MCF 10A (cell line): ENCODE measurements at regions not wholly inside any gene's neighbourhood (a gene's known extent, or its start where the extent isn't known, plus 50 kb on each side); places are given as distances from the start of the nearest gene placed in this dataset.

Experiments used
- BruUV-seq: library from RNA; stranded (reverse); fragments of 400-500 nt; replicated peaks from 2 replicates; lab custom pipeline; 2021; lab: Mats Ljungman, UMichigan
- CTCF ChIA-PET: fragments of 300-600 bp; sonication (Branson Sonifier 250); formaldehyde crosslinking; extraction: SDS; loops from one replicate; lab custom pipeline; 2021; ENCODE audit warnings: antibody characterized with exemption, inconsistent platforms; lab: Yijun Ruan, JAX
- POLR2A ChIA-PET: fragments of 300-600, 350-650 bp; sonication (Branson Sonifier 250); formaldehyde crosslinking; extraction: SDS; loops from one replicate; lab custom pipeline; 2020; ENCODE audit warnings: antibody characterized with exemption, inconsistent platforms; lab: Yijun Ruan, JAX
- DNase-seq: peaks from one replicate; pipeline ENCODE4 v3.0.0-alpha.2; 2018; ENCODE audit not compliant: unreplicated experiment
- H3K27ac Mint-ChIP-seq: one replicate; pipeline ENCODE4 v1.8.0; 2022; ENCODE audit warnings: mild to moderate bottlenecking, low read depth, mixed read lengths; ENCODE audit not compliant: unreplicated experiment
- H3K27me3 Mint-ChIP-seq: one replicate; pipeline ENCODE4 v1.8.0; 2022; ENCODE audit warnings: mixed read lengths; ENCODE audit not compliant: insufficient read depth, unreplicated experiment
- H3K36me3 Mint-ChIP-seq: one replicate; pipeline ENCODE4 v1.8.0; 2022; ENCODE audit warnings: mild to moderate bottlenecking, moderate library complexity, mixed read lengths; ENCODE audit not compliant: insufficient read depth, unreplicated experiment
- H3K4me1 Mint-ChIP-seq: one replicate; pipeline ENCODE4 v1.8.0; 2022; ENCODE audit warnings: mixed read lengths; ENCODE audit not compliant: insufficient read depth, unreplicated experiment
- H3K4me3 Mint-ChIP-seq: one replicate; pipeline ENCODE4 v1.8.0; 2022; ENCODE audit warnings: mild to moderate bottlenecking, moderate library complexity, mixed read lengths; ENCODE audit not compliant: unreplicated experiment
- H3K9me3 Mint-ChIP-seq: one replicate; pipeline ENCODE4 v1.8.0; 2022; ENCODE audit warnings: mixed read lengths; ENCODE audit not compliant: unreplicated experiment
- intact Hi-C: fragments of 100-400 bp; cut with micrococcal nuclease; formaldehyde crosslinking; loops from 2 replicates; pipeline ENCODE4 v1.14.1; 2022
- TF ChIP-seq, protein P1 (sequence below): fragments of 200-600 bp; IDR thresholded peaks from one replicate; pipeline ENCODE4 v1.8.0; 2022; ENCODE audit warnings: antibody characterized with exemption, mild to moderate bottlenecking; ENCODE audit not compliant: unreplicated experiment

DNA sequence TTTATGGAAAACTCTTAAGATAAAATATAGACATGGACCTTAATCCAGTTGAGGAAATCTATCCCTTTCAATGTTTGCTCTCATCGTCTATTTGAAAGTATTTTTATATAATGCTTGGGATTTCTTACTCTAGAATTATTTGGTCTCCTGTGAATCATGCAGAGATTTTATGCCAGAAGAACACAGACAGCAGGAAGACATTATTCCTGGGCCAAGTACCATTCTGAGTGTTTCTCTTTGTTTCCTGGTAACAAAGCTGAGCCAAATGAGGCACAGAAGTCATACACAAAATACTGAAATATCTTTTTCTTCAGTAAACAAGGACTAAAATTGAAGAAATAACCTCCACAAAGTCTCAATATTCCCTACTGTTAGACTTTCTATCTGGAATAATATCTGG lies 538.2 kb upstream of the EYS start:
- intact Hi-C loops, result no loop called here
- no peaks in the 10 kb centered on the region for H3K36me3 Mint-ChIP-seq
- ChIA-PET POLR2A (interaction anchor here (0.6 kb wide), 1 partner anchor 11 kb away, joined by 4 read pairs; no protein-coding TSS in a partner anchor), CTCF (no interaction called here)
- H3K27me3 Mint-ChIP-seq, result no peaks in the 10 kb centered on the region
- H3K27ac Mint-ChIP-seq, result no peak overlapping the region
- peaks cover 10% of the 10 kb centered on the region for H3K9me3 Mint-ChIP-seq
- TF ChIP-seq, protein P1, sequence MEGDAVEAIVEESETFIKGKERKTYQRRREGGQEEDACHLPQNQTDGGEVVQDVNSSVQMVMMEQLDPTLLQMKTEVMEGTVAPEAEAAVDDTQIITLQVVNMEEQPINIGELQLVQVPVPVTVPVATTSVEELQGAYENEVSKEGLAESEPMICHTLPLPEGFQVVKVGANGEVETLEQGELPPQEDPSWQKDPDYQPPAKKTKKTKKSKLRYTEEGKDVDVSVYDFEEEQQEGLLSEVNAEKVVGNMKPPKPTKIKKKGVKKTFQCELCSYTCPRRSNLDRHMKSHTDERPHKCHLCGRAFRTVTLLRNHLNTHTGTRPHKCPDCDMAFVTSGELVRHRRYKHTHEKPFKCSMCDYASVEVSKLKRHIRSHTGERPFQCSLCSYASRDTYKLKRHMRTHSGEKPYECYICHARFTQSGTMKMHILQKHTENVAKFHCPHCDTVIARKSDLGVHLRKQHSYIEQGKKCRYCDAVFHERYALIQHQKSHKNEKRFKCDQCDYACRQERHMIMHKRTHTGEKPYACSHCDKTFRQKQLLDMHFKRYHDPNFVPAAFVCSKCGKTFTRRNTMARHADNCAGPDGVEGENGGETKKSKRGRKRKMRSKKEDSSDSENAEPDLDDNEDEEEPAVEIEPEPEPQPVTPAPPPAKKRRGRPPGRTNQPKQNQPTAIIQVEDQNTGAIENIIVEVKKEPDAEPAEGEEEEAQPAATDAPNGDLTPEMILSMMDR, result no peak
- H3K4me1 Mint-ChIP-seq, result no peaks in the 10 kb centered on the region
- H3K4me3 Mint-ChIP-seq, result no peak overlapping the region
- BruUV-seq, result no TSS peak
- DNase-seq, result no peak

DNA sequence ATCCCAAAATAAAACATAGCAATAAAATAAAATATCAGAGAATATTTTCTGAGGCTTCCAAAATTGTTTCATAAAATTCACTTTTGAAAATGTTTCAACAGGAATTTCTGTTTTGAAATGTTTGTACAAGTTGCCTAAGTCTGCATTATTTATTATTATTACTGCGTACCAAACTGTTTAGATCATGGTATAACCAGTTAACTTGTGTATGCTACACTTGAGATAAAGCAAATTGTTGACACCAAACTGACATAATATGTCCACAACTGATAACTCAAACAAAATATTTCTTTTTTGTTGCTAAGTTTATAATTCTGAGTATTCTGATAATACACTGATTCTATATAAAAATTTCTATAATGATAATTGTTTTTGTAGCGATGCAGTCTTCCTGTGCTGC lies 531.8 kb upstream of the EYS start:
- CTCF ChIA-PET, result no interaction called here

DNA sequence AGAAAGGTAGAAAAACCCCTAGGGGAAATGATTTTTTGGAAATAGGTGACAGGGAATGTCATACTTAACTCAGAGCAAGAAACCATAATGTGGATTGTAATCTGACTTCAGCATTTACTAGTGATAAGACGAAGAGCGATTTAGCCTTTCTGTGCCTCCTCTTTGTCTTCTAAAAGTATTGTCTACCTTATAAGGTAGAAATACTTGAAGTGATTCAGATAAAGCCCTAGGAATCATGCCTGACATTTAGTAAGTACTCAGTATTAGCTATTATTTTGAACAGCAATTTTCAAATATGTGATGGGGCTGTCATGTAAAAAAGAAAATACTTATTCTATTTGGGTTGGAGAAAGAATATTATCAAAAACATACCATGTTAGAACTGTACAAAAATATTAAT lies 525.9 kb upstream of the EYS start:
- Mint-ChIP-seq H3K27ac (no peak overlapping the region), H3K27me3 (no peaks in the 10 kb centered on the region), H3K4me3 (no peak overlapping the region), H3K36me3 (no peaks in the 10 kb centered on the region), H3K9me3 (no peaks in the 10 kb centered on the region), H3K4me1 (peaks cover 7% of the 10 kb centered on the region)
- intact Hi-C loops, result no loop called here
- ChIA-PET CTCF (interaction anchor here (0.6 kb wide), 1 partner anchor 71 kb away, joined by 3 read pairs; no protein-coding TSS in a partner anchor), POLR2A (interaction anchor here (0.7 kb wide), 1 partner anchor 1448 kb away, joined by 3 read pairs; no protein-coding TSS in a partner anchor)
- TF ChIP-seq, protein P1, result no peak
- DNase-seq, result no peak
- no TSS peak for BruUV-seq

More for the DNA sequence above, 531.8 kb upstream of the EYS start:
- TF ChIP-seq, protein P1, result no peak
- no peak for DNase-seq
- Mint-ChIP-seq H3K4me3 (no peak overlapping the region), H3K27ac (no peak overlapping the region), H3K36me3 (no peaks in the 10 kb centered on the region), H3K9me3 (no peaks in the 10 kb centered on the region), H3K4me1 (no peaks in the 10 kb centered on the region), H3K27me3 (no peaks in the 10 kb centered on the region)
- intact Hi-C loops, result no loop called here
- POLR2A ChIA-PET, result no interaction called here
- no TSS peak for BruUV-seq

DNA sequence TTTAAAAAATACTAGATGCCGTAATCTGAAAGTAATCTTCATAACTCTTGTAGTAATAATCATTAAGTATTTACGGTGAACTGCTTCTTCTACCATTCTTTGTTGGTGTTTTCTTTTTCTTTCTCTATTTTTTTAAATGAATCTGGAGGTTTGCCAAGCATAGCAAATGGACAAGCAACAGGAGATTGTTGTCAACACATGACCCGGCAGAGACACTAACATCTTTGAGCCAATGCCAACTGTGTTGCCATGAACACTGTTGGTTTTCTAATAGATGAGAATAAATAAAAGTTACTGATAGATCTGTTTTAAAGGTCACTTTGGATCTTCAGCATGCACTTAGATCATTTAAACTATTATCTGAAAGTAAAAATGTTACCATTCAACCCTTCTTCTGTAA lies 523.6 kb upstream of the EYS start:
- TF ChIP-seq, protein P1, result no peak
- no peaks in the 10 kb centered on the region for H3K27me3 Mint-ChIP-seq
- H3K27ac Mint-ChIP-seq, result peak overlapping the region; percentile 66
- no TSS peak for BruUV-seq
- H3K36me3 Mint-ChIP-seq, result no peaks in the 10 kb centered on the region
- POLR2A ChIA-PET, result no interaction called here
- CTCF ChIA-PET, result no interaction called here
- peaks cover 7% of the 10 kb centered on the region for H3K4me1 Mint-ChIP-seq
- H3K9me3 Mint-ChIP-seq, result no peaks in the 10 kb centered on the region
- no peak overlapping the region for H3K4me3 Mint-ChIP-seq
- no peak for DNase-seq
- intact Hi-C loops, result no loop called here
